Breast epithelium (tissue), 4 donors: ENCODE measurements at regions not wholly inside any gene's neighbourhood (a gene's known extent, or its start where the extent isn't known, plus 50 kb on each side); places are given as distances from the start of the nearest gene placed in this dataset.

Source experiments
- DNase-seq, 2 donors: peaks; one replicate each; pipeline ENCODE4 v3.0.0-alpha.2; 2019; ENCODE audit warnings: low spot score in 2 of 2
- H3K27ac ChIP-seq, 2 donors: fragments of 200-600 bp; sonication (generic) in 1 of 2; one replicate each; pipeline ENCODE4 v1.5.1; 2016 to 2019; ENCODE audit warnings: mild to moderate bottlenecking in 1 of 2
- H3K27me3 ChIP-seq, 2 donors: fragments of 200-600 bp; sonication (generic) in 1 of 2; one replicate each; pipeline versions ENCODE4 v1.5.1 to v1.6.0; 2017 to 2019; ENCODE audit warnings: control low read depth in 1 of 2, mild to moderate bottlenecking in 1 of 2
- H3K36me3 ChIP-seq: fragments of 200-600 bp; one replicate; pipeline ENCODE4 v1.5.1; 2019
- H3K4me1 ChIP-seq, 2 donors: fragments of 200-600 bp; sonication (generic); one replicate each; pipeline ENCODE4 v1.5.1; 2016 to 2019; ENCODE audit warnings: control low read depth in 1 of 2
- H3K4me3 ChIP-seq, 3 donors: fragments of 200-600 bp; sonication (generic); 1 replicate in 2 of 3; 2 replicates in 1 of 3; pipeline ENCODE4 v1.5.1; 2016 to 2019; ENCODE audit warnings: mild to moderate bottlenecking in 3 of 3, moderate library complexity in 2 of 3
- H3K9me3 ChIP-seq, 2 donors: fragments of 200-600 bp; sonication (generic) in 1 of 2; one replicate each; pipeline ENCODE4 v1.5.1; 2016 to 2019; ENCODE audit warnings: control low read depth in 1 of 2
- CTCF ChIP-seq, 3 donors: fragments of 450-650 bp; IDR thresholded peaks; one replicate each; pipeline ENCODE4 v1.5.1; 2016 to 2017; ENCODE audit warnings: antibody characterized with exemption in 3 of 3, mild to moderate bottlenecking in 3 of 3, moderate library complexity in 3 of 3
- POLR2A ChIP-seq: fragments of 450-650 bp; IDR thresholded peaks from one replicate; pipeline ENCODE4 v1.6.1; 2016; ENCODE audit warnings: antibody characterized with exemption, mild to moderate bottlenecking, moderate library complexity
- POLR2AphosphoS5 ChIP-seq, 3 donors: sonication (generic); formaldehyde crosslinking; IDR thresholded peaks; one replicate each; pipeline ENCODE4 v1.6.1; 2017; ENCODE audit warnings: antibody characterized with exemption in 3 of 3
- intact Hi-C: fragments of 100-400 bp; cut with DNase I; formaldehyde crosslinking; loops from one replicate; pipeline ENCODE4 v1.15.1; 2023; ENCODE audit warnings: low total_unique reads

- intact Hi-C loops: no loop called here
- Histone ChIP-seq H3K27ac (no peak overlapping the region), H3K4me1 (no peaks in the 10 kb centered on the region), H3K4me3 (no peak overlapping the region), H3K36me3 (no peaks in the 10 kb centered on the region), H3K9me3 (no peaks in the 10 kb centered on the region), H3K27me3 (no peaks in the 10 kb centered on the region)
- TF ChIP-seq CTCF (IDR thresholded peaks at IDR 0.05) (no peak), POLR2AphosphoS5 (IDR thresholded peaks at IDR 0.05) (no peak), POLR2A (no peak)
- DNase-seq: no peak
Measured at GRCh38 chr9:99466781-99467180, 244.7 kb downstream of the SEC61B start.

DNA sequence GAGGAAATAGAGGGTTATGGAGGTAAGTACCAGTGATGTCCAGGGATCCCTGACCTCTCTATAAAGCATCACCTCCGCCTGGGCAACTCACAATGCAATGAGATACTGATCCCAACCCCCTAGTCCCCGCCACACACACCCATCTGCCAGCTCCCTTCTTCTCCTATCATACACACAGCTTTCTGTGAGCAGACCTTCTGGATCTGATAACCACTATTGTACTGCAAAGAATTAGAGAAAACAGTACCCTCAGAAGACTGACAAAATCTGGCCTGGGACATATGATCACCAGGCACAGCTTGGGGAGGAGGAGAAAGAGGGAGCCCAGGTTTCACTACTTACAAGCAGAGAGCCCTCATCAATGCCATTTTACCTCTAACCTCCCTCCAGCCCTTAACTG is 249.0 kb downstream of the SEC61B start:
- Histone ChIP-seq H3K9me3 (no peaks in the 10 kb centered on the region), H3K36me3 (no peaks in the 10 kb centered on the region), H3K27me3 (no peaks in the 10 kb centered on the region), H3K27ac (no peak overlapping the region), H3K4me1 (no peaks in the 10 kb centered on the region), H3K4me3 (no peak overlapping the region)
- DNase-seq: no peak
- no peak for TF ChIP-seq POLR2A
- TF ChIP-seq POLR2AphosphoS5 (IDR thresholded peaks at IDR 0.05): no peak
- no peak for TF ChIP-seq CTCF (IDR thresholded peaks at IDR 0.05)
- intact Hi-C loops: no loop called here

GRCh38 chr9:99472240-99472915 is 250.3 kb downstream of the SEC61B start:
- no peak for DNase-seq
- no peak overlapping the region for H3K27ac ChIP-seq
- H3K4me3 ChIP-seq: no peak overlapping the region
- intact Hi-C loops: no loop called here
- TF ChIP-seq POLR2A: no peak
- TF ChIP-seq CTCF (IDR thresholded peaks at IDR 0.05): no peak
- no peak for TF ChIP-seq POLR2AphosphoS5 (IDR thresholded peaks at IDR 0.05)
- H3K27me3 ChIP-seq: no peaks in the 10 kb centered on the region
- no peaks in the 10 kb centered on the region for H3K36me3 ChIP-seq
- no peaks in the 10 kb centered on the region for H3K9me3 ChIP-seq
- no peaks in the 10 kb centered on the region for H3K4me1 ChIP-seq

- H3K27ac ChIP-seq: no peak overlapping the region
- no peaks in the 10 kb centered on the region for H3K4me1 ChIP-seq
- H3K4me3 ChIP-seq: no peak overlapping the region
- DNase-seq: no peak
- H3K27me3 ChIP-seq: no peaks in the 10 kb centered on the region
- TF ChIP-seq POLR2AphosphoS5 (IDR thresholded peaks at IDR 0.05) (no peak), CTCF (IDR thresholded peaks at IDR 0.05) (no peak), POLR2A (no peak)
- intact Hi-C loops: no loop called here
- H3K9me3 ChIP-seq: no peaks in the 10 kb centered on the region
- no peaks in the 10 kb centered on the region for H3K36me3 ChIP-seq
Measured at GRCh38 chr9:99472916-99473245, 250.8 kb downstream of the SEC61B start.

DNA sequence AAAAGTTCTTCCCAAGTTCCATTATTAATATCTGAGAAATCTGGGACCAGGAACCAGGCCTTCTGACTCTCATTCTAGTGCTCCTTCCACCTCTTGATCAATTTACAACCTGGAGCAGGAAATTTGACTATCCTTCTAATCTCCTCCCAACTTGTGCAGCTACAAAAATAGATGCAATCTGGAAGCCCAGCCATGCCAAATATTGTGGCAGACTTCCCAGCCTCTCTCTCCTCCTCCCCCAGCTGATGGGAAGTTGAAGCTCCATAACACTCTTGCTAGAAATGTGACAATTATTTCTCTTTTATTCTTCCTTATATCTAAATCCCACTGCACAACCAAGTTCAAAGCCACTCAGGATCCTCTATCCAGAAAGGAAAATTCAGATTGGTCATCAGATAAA is 252.1 kb downstream of the SEC61B start:
- Histone ChIP-seq H3K4me3 (no peak overlapping the region), H3K36me3 (no peaks in the 10 kb centered on the region), H3K9me3 (no peaks in the 10 kb centered on the region), H3K4me1 (no peaks in the 10 kb centered on the region), H3K27me3 (no peaks in the 10 kb centered on the region), H3K27ac (no peak overlapping the region)
- DNase-seq: no peak
- intact Hi-C loops: no loop called here
- no peak for TF ChIP-seq POLR2AphosphoS5 (IDR thresholded peaks at IDR 0.05)
- TF ChIP-seq POLR2A: no peak
- no peak for TF ChIP-seq CTCF (IDR thresholded peaks at IDR 0.05)
